ENCODE measurements at regions not wholly inside any gene's neighbourhood (a gene's known extent, or its start where the extent isn't known, plus 50 kb on each side); places are given as distances from the start of the nearest gene placed in this dataset.

DNA sequence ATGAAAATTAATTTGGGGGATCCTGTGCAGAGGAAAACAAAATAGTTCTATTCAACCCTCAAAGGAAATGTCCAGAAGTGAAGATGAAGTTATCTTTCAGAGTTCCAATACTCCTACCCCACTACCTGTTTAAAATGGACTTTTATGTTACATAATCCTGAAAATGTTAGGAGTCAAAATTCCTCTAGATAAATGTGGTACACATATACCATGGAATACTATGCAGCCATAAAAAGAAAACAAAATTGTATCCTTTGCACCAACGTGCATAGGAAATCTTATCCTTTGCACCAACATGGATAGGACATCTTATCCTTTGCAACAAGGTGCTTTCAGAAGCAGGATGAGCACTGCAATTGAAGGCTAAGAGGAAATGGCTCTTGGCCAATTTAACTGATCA lies 245.2 kb downstream of the LTN1 start:
- CTCF ChIA-PET: interaction anchor here (1.7 kb wide), 1 partner anchor 34 kb away, joined by 4 read pairs; no protein-coding TSS in a partner anchor
- POLR2A ChIA-PET: no interaction called here

DNA sequence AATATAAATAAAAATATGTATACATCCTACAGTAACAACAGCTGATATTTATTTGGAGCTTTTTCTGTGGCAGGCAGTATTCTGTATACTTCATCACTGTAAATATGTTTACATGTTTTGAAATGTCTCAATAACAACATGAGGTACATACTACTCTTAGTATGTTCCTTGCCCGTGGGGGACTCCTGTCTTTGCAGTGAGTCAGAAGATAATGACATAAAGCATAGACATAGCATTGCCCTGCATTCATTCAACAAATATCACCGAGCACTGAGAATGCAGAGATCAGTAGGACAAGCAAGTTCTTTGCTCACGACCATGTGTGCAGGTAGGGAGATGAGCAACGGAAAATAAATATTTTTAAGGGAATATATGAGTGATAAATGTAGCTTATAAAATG lies 246.5 kb downstream of the LTN1 start:
- H3K9me3 ChIP-seq (ENCODE audit: control insufficient read depth, insufficient read depth, low read length): no peaks in the 10 kb centered on the region; the same call in 1 of the 2 replicates
- TF ChIP-seq, protein P1, sequence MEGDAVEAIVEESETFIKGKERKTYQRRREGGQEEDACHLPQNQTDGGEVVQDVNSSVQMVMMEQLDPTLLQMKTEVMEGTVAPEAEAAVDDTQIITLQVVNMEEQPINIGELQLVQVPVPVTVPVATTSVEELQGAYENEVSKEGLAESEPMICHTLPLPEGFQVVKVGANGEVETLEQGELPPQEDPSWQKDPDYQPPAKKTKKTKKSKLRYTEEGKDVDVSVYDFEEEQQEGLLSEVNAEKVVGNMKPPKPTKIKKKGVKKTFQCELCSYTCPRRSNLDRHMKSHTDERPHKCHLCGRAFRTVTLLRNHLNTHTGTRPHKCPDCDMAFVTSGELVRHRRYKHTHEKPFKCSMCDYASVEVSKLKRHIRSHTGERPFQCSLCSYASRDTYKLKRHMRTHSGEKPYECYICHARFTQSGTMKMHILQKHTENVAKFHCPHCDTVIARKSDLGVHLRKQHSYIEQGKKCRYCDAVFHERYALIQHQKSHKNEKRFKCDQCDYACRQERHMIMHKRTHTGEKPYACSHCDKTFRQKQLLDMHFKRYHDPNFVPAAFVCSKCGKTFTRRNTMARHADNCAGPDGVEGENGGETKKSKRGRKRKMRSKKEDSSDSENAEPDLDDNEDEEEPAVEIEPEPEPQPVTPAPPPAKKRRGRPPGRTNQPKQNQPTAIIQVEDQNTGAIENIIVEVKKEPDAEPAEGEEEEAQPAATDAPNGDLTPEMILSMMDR (IDR thresholded peaks at IDR 0.05; ENCODE audit: low read depth, low read length): no peak
- ChIA-PET POLR2A (interaction anchor here (0.6 to 1.8 kb wide), 4 partner anchors 8 to 1902 kb away, joined by 3 to 6 read pairs (median 6); no protein-coding TSS in a partner anchor), CTCF (interaction anchor here (0.6 to 4.1 kb wide), 71 partner anchors 9 to 1977 kb away, joined by 3 to 89 read pairs (median 4); no protein-coding TSS in a partner anchor)
- H3K27ac ChIP-seq (ENCODE audit: low read depth, low read length): no peak overlapping the region
- no peak for DNase-seq (ENCODE audit: low read depth, low spot score)
- H3K4me3 ChIP-seq (ENCODE audit: low read depth, low read length): no peak overlapping the region
- H3K27me3 ChIP-seq (ENCODE audit: control insufficient read depth, insufficient read depth, low read length): no peaks in the 10 kb centered on the region

More for the DNA sequence above, 245.2 kb downstream of the LTN1 start:
- no peak overlapping the region for H3K4me3 ChIP-seq (ENCODE audit: low read depth, low read length)
- TF ChIP-seq, protein P1 (IDR thresholded peaks at IDR 0.05; ENCODE audit: low read depth, low read length): no peak
- H3K9me3 ChIP-seq (ENCODE audit: control insufficient read depth, insufficient read depth, low read length): no peaks in the 10 kb centered on the region; the same call in 1 of the 2 replicates
- H3K27me3 ChIP-seq (ENCODE audit: control insufficient read depth, insufficient read depth, low read length): no peaks in the 10 kb centered on the region
- no peak overlapping the region for H3K27ac ChIP-seq (ENCODE audit: low read depth, low read length)
- DNase-seq (ENCODE audit: low read depth, low spot score): no peak

DNA sequence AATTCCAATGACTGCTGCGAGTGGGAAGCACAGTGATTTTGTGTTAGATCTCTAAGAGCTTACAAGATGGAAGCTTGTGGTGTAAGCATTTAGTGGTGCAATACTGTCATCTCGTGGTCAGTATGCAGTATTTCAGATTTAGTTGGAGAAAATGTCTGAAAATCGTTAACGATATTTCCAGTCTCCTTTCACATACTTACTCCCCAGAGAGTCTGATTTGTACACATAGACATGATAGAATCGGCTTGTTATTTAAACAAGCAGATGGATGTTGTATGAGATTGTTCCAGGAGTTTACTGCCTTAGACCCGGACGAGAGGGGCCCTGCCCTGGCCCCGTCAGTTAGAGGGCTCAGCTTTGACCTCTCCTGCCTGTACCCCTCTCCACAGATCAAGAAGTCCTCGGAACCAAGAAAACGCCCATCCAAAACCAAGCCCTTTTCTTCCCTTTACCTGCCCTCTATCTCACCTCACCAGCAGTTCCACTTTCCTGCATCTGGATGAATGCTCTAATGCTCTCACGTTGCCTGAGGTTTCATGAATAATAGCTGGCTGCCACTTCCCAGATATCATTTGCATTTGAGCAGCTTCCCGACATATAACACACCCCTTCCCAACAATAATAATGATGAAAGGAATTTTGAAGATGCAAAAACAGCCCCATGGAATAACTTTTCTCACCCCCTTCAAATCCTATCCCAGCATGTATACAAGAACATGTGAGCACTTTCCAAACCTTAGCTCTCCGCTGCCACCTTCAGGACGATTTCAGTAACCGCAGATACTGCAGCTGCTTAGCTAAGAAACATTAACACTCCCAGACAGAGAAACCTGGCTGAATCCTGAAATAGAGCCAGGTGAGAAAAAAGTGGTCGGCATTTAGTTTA lies 247.3 kb downstream of the LTN1 start:
- Histone ChIP-seq H3K4me3 (ENCODE audit: low read depth, low read length) (peak overlapping the region; percentile 46), H3K27me3 (ENCODE audit: control insufficient read depth, insufficient read depth, low read length) (no peaks in the 10 kb centered on the region), H3K27ac (ENCODE audit: low read depth, low read length) (no peak overlapping the region), H3K9me3 (ENCODE audit: control insufficient read depth, insufficient read depth, low read length) (no peaks in the 10 kb centered on the region)
- peak; percentile 87 for DNase-seq (ENCODE audit: low read depth, low spot score)
- TF ChIP-seq, protein P1 (IDR thresholded peaks at IDR 0.05; ENCODE audit: low read depth, low read length): peak; percentile 96
- ChIA-PET CTCF (interaction anchor here (0.6 to 4.1 kb wide), 91 partner anchors 8 to 1976 kb away, joined by 3 to 89 read pairs (median 4); no protein-coding TSS in a partner anchor), POLR2A (interaction anchor here (0.6 to 1.8 kb wide), 6 partner anchors 9 to 1901 kb away, joined by 3 to 6 read pairs (median 5); no protein-coding TSS in a partner anchor)

DNA sequence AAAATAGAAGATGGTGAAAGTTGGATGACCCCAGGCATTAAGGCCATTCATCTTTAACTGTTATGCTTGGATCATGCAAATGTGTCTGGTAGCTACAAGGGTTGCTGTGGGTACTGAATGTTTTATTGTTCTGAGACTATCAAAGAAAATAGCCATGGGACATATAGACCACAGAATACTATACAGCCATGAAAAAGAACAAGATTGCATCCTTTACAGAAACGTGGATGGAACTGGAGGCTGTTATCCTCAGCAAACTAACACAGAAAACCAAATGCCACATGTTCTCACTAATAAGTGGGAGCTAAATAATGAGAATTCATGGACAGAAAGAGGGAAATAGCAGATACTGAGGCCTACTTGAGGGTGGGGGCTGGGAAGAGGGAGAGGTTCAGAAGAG lies 249.0 kb downstream of the LTN1 start:
- no peak for DNase-seq (ENCODE audit: low read depth, low spot score)
- ChIA-PET CTCF (interaction anchor here (0.6 to 4.1 kb wide), 9 partner anchors 38 to 1896 kb away, joined by 3 to 89 read pairs (median 23); no protein-coding TSS in a partner anchor), POLR2A (no interaction called here)
- no peak overlapping the region for H3K4me3 ChIP-seq (ENCODE audit: low read depth, low read length)
- no peaks in the 10 kb centered on the region for H3K9me3 ChIP-seq (ENCODE audit: control insufficient read depth, insufficient read depth, low read length)
- TF ChIP-seq, protein P1 (IDR thresholded peaks at IDR 0.05; ENCODE audit: low read depth, low read length): no peak
- no peaks in the 10 kb centered on the region for H3K27me3 ChIP-seq (ENCODE audit: control insufficient read depth, insufficient read depth, low read length)
- H3K27ac ChIP-seq (ENCODE audit: low read depth, low read length): no peak overlapping the region
